GM21447 (cell line): ENCODE measurements at regions not wholly inside any gene's neighbourhood (a gene's known extent, or its start where the extent isn't known, plus 50 kb on each side); places are given as distances from the start of the nearest gene placed in this dataset.
"Not testable (repeated sequence)": the region's sequence is repeated elsewhere in the genome, so short reads cannot be mapped to it uniquely, and the experiment has no call there.

Experiments used
- ATAC-seq: cut with Tn5 transposase; IDR thresholded peaks from one replicate; pipeline ENCODE4 v1.9.1; 2021; ENCODE audit not compliant: unreplicated experiment

GRCh38 chr6:81049425-81050042 lies 702.9 kb downstream of the TENT5A start:
- ATAC-seq = no peak

- ATAC-seq = no peak
Observed at GRCh38 chr6:81031416-81031815, 721.1 kb downstream of the TENT5A start.

DNA sequence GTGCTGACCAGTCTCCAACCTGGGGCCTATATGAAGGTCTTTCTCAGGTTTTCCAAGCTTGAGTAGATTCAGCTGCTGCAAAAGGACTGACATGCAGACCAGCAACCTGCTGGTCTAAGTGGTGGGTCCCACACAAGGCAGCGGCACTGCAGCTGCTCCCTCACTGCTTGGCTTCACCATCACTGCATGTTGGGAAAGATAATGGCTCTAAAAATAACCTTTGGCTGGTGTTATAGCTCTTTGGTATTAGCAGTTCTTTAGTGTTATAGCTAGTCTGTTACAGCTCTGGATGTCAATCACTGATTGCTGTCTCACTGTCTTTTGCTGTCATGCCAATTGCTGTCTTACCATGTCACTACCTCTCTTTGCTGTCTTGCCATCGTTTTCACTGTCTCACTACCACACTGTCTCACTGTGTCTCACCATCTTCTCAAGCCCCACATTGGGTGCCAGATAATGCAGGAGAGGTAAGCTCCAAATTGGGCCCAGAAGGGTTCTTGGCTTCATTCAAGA lies 726.4 kb downstream of the TENT5A start:
- ATAC-seq = no peak

DNA sequence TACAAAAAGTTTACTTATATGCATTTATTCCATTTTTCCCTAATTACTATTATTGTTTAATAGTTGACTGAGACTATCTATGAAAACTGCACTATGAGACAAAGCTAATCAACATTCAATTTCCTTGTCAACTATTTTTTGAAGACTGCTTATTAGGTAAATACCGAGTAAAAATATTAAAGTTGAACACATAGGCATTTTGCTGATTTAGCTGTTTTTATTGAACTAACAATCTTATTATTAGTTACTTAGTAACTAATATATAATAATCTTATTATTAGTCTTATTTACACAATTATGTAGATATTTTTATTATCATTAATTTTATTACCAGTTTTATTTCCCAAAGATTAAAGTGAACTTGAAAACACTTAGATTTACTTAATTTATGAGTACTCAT lies 728.8 kb downstream of the TENT5A start:
- ATAC-seq = no peak

GRCh38 chr6:81023007-81023582 lies 729.4 kb downstream of the TENT5A start:
- no peak for ATAC-seq

- ATAC-seq = not testable (repeated sequence)
Observed at GRCh38 chr6:81017586-81017985, 734.9 kb downstream of the TENT5A start.

DNA sequence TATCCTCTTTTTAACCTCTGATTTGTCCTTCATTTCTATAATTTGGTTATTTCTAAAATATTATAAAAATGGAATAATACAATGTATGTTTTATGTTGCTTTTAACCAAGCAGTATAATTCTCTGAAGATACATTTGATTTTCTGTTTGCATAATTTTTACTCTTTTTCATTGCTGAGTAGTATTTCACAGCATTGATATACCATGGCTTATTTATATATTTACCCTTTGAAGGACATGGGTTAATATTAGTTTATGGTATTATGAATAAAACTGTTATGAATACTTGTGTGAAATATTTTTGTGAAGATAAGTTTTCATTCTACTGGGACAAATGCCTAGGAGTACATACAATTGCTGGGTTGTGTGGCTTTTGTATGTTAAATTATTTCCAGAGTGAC lies 748.6 kb downstream of the TENT5A start:
- no peak for ATAC-seq

DNA sequence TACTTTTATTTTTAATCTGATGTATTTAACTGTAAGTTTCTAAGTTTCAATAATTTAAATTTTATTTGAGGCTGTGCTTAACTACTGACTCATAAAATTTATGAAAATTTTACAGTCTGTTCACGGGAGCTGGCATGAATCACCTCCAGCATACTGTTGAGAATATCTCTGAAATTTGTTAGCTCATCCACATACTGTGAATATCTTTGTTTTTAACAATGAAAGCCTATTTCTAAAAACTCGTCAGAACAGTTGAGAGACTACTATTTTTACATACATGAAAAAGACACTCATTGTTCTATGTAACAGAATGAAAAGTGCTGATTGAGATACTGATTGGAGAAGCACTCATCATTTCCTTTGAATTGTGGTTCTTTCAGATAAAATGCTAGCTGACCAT lies 749.3 kb downstream of the TENT5A start:
- no peak for ATAC-seq

DNA sequence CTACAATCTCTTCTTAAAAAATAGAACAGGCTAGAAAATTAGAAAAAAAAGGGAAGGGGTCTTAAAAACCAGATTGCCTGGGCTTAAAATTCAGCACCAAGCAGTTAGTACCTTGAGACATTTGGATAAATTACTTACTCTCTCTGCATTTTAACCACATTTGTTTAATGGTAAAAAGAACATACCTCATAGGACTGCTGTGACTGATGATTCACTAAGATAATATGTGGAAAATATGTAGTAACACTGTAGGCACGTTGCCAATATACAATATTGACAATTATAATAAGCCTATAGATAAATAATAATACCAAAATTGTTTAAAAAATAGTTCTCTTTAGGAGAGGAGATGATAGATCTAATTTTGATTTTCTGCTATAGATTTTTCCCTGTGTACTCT lies 750.4 kb downstream of the TENT5A start:
- no peak for ATAC-seq

GRCh38 chr6:80991316-80991715 lies 761.2 kb downstream of the TENT5A start:
- no peak for ATAC-seq

GRCh38 chr6:80988892-80989291 lies 763.6 kb downstream of the TENT5A start:
- ATAC-seq = no peak

- no peak for ATAC-seq
Observed at GRCh38 chr6:80988286-80988685, 764.2 kb downstream of the TENT5A start.

DNA sequence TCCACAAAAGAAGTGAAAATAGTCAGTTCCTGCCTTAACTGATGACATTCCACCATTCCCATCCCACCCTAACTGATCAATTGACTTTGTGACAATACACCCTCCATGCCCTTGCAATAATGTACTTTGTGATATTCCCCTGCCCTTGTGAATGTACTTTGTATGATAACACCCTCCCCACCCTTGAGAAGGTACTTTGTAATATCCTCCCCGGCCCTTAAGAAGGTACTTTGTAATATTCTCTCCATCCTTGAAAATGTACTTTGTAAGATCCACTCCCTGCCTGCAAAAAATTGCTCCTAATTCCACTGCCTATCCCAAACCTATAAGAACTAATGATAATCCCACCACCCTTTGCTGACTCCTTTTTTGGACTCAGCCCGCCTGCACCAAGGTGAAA lies 771.3 kb downstream of the TENT5A start:
- ATAC-seq = not testable (repeated sequence)

DNA sequence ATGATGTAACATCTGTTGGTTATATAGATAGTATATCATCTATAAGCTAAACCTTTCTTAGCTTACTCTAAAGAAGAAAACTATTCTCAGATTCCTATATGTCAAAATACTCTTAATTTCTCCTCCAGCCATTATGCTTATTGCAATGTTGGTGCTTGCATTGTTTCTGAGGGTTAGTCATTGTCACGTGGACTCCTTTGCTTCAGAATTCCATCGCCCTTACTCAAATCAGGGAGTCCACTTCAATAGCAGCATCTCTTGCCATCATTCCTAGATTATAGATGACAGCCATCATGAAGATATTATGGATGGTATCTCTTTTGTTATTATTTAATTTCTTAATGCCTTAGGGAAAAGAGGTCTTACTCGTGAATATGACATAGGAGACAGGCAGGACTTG lies 776.1 kb downstream of the TENT5A start:
- no peak for ATAC-seq

- no peak for ATAC-seq
Observed at GRCh38 chr6:80974579-80974978, 777.9 kb downstream of the TENT5A start.

GRCh38 chr6:80969439-80969838 lies 783.0 kb downstream of the TENT5A start:
- ATAC-seq = no peak

- ATAC-seq = no peak
Observed at GRCh38 chr6:80967609-80968008, 784.9 kb downstream of the TENT5A start.

- ATAC-seq = no peak
Observed at GRCh38 chr6:80962382-80962781, 790.1 kb downstream of the TENT5A start.

DNA sequence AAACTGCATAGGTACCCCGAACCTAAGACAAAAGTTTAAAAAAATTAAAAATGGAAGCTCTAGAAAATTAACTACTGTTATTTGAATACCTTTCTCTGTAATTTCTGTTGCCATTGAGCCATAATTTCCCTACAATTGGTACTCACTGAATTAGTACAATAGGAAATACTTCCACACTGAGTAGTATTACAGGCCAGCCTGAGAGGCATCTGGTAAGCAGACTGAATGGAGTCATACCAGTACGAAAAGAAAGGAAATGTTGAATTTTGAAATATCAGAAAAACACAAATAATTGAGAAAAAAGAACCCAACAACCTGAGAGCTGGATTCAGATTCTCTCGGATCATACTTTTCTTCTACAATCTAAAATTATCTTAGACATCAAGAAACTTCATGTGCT lies 791.3 kb downstream of the TENT5A start:
- ATAC-seq = no peak

GRCh38 chr6:80959034-80959433 lies 793.4 kb downstream of the TENT5A start:
- no peak for ATAC-seq

GRCh38 chr6:80956898-80957297 lies 795.6 kb downstream of the TENT5A start:
- no peak for ATAC-seq

GRCh38 chr6:80952479-80952878 lies 800.0 kb downstream of the TENT5A start:
- not testable (repeated sequence) for ATAC-seq

- ATAC-seq = no peak
Observed at GRCh38 chr6:80946402-80946801, 806.1 kb downstream of the TENT5A start.
